Chondrocyte (in vitro differentiated cells): ENCODE measurements at regions not wholly inside any gene's neighbourhood (a gene's known extent, or its start where the extent isn't known, plus 50 kb on each side); places are given as distances from the start of the nearest gene placed in this dataset.

Experiments used
- DNase-seq: peaks from one replicate; pipeline ENCODE4 v3.0.0; 2021; ENCODE audit warnings: mixed read lengths, low spot score
- H3K27ac Mint-ChIP-seq: one replicate; pipeline ENCODE4 v1.8.0; 2021; ENCODE audit warnings: mild to moderate bottlenecking, moderate library complexity, mixed read lengths; ENCODE audit not compliant: unreplicated experiment
- H3K27me3 Mint-ChIP-seq: 2 replicates; pipeline ENCODE4 v1.8.0; 2021; ENCODE audit warnings: low read depth, mixed read lengths
- H3K36me3 Mint-ChIP-seq: 2 replicates; pipeline ENCODE4 v1.8.0; 2021; ENCODE audit warnings: low read depth, mixed read lengths
- H3K4me1 Mint-ChIP-seq: 2 replicates; pipeline ENCODE4 v1.8.0; 2021; ENCODE audit warnings: low read depth, mild to moderate bottlenecking, mixed read lengths
- H3K4me3 Mint-ChIP-seq: one replicate; pipeline ENCODE4 v1.8.0; 2021; ENCODE audit warnings: mild to moderate bottlenecking, moderate library complexity, mixed read lengths; ENCODE audit not compliant: unreplicated experiment
- H3K9me3 Mint-ChIP-seq: 2 replicates; pipeline ENCODE4 v1.8.0; 2021; ENCODE audit warnings: low read depth, mixed read lengths
- CTCF ChIP-seq: fragments of 200-600 bp; sonication (generic); IDR thresholded peaks from 2 replicates; pipeline ENCODE4 v1.5.0; 2021; ENCODE audit warnings: antibody characterized with exemption, mild to moderate bottlenecking, moderate library complexity

- no peak overlapping the region for H3K4me3 Mint-ChIP-seq
- peaks cover 11% of the 10 kb centered on the region for H3K4me1 Mint-ChIP-seq
- no peak for DNase-seq
- H3K9me3 Mint-ChIP-seq: no peaks in the 10 kb centered on the region
- no peak overlapping the region for H3K27ac Mint-ChIP-seq
- H3K27me3 Mint-ChIP-seq: peaks cover 22% of the 10 kb centered on the region
- H3K36me3 Mint-ChIP-seq: no peaks in the 10 kb centered on the region
- TF ChIP-seq CTCF: no peak
These were observed 116.3 kb upstream of the IRX3 start for GRCh38 chr16:54402873-54403272.

- no peak overlapping the region for H3K4me3 Mint-ChIP-seq
These were observed 115.7 kb upstream of the IRX3 start for GRCh38 chr16:54402270-54402669.

GRCh38 chr16:54400261-54400660 lies 113.7 kb upstream of the IRX3 start:
- TF ChIP-seq CTCF: no peak
- no peaks in the 10 kb centered on the region for H3K9me3 Mint-ChIP-seq
- H3K27ac Mint-ChIP-seq: no peak overlapping the region
- H3K4me3 Mint-ChIP-seq: no peak overlapping the region
- no peak for DNase-seq
- H3K27me3 Mint-ChIP-seq: peaks cover 22% of the 10 kb centered on the region
- H3K36me3 Mint-ChIP-seq: no peaks in the 10 kb centered on the region
- peaks cover 14% of the 10 kb centered on the region for H3K4me1 Mint-ChIP-seq

More at GRCh38 chr16:54402270-54402669, 115.7 kb upstream of the IRX3 start:
- DNase-seq: no peak
- Mint-ChIP-seq H3K9me3 (no peaks in the 10 kb centered on the region), H3K4me1 (peaks cover 11% of the 10 kb centered on the region), H3K27ac (no peak overlapping the region), H3K36me3 (no peaks in the 10 kb centered on the region), H3K27me3 (peaks cover 22% of the 10 kb centered on the region)
- TF ChIP-seq CTCF: no peak

- peaks cover 22% of the 10 kb centered on the region for H3K27me3 Mint-ChIP-seq
- no peak for TF ChIP-seq CTCF
- no peak for DNase-seq
- H3K36me3 Mint-ChIP-seq: no peaks in the 10 kb centered on the region
- H3K4me1 Mint-ChIP-seq: peaks cover 14% of the 10 kb centered on the region
- H3K27ac Mint-ChIP-seq: no peak overlapping the region
- H3K4me3 Mint-ChIP-seq: no peak overlapping the region
- H3K9me3 Mint-ChIP-seq: peaks cover 7% of the 10 kb centered on the region
These were observed 112.4 kb upstream of the IRX3 start for GRCh38 chr16:54398986-54399385.

GRCh38 chr16:54397838-54398237 lies 111.3 kb upstream of the IRX3 start:
- Mint-ChIP-seq H3K36me3 (no peaks in the 10 kb centered on the region), H3K9me3 (peaks cover 7% of the 10 kb centered on the region), H3K27me3 (peaks cover 15% of the 10 kb centered on the region), H3K4me1 (peaks cover 14% of the 10 kb centered on the region), H3K4me3 (no peak overlapping the region), H3K27ac (no peak overlapping the region)
- no peak for TF ChIP-seq CTCF
- no peak for DNase-seq
